ENCODE measurements at regions not wholly inside any gene's neighbourhood (a gene's known extent, or its start where the extent isn't known, plus 50 kb on each side); places are given as distances from the start of the nearest gene placed in this dataset.

- no peak for DNase-seq (ENCODE audit: low read depth in 3 of 3)
These were observed 336.4 kb upstream of the FBXO33 start for GRCh38 chr14:39768589-39768988.

GRCh38 chr14:39766397-39767000 lies 334.3 kb upstream of the FBXO33 start:
- DNase-seq (ENCODE audit: low read depth in 3 of 3), result no peak

GRCh38 chr14:39765676-39766075 lies 333.4 kb upstream of the FBXO33 start:
- no peak for DNase-seq (ENCODE audit: low read depth in 3 of 3)

- DNase-seq (ENCODE audit: low read depth in 3 of 3), result no peak
These were observed 331.2 kb upstream of the FBXO33 start for GRCh38 chr14:39763402-39763890.

- DNase-seq (ENCODE audit: low read depth in 3 of 3), result no peak
These were observed 330.6 kb upstream of the FBXO33 start for GRCh38 chr14:39762576-39763401.

- no peak for DNase-seq (ENCODE audit: low read depth in 3 of 3)
These were observed 323.1 kb upstream of the FBXO33 start for GRCh38 chr14:39755269-39755878.

- no peak for DNase-seq (ENCODE audit: low read depth in 3 of 3)
These were observed 308.2 kb upstream of the FBXO33 start for GRCh38 chr14:39740454-39740853.

GRCh38 chr14:39739796-39740195 lies 307.6 kb upstream of the FBXO33 start:
- no peak for DNase-seq (ENCODE audit: low read depth in 3 of 3)

- no peak for DNase-seq (ENCODE audit: low read depth in 3 of 3)
These were observed 302.1 kb upstream of the FBXO33 start for GRCh38 chr14:39734306-39734705.

- no peak for DNase-seq (ENCODE audit: low read depth in 3 of 3)
These were observed 301.5 kb upstream of the FBXO33 start for GRCh38 chr14:39733741-39734140.

GRCh38 chr14:39731912-39732311 lies 299.7 kb upstream of the FBXO33 start:
- peak in 1 of 3 experiments; percentile 5 for DNase-seq (ENCODE audit: low read depth in 3 of 3)

- no peak for DNase-seq (ENCODE audit: low read depth in 3 of 3)
These were observed 294.3 kb upstream of the FBXO33 start for GRCh38 chr14:39726563-39726962.

- DNase-seq (ENCODE audit: low read depth in 3 of 3), result no peak
These were observed 290.5 kb upstream of the FBXO33 start for GRCh38 chr14:39722547-39723273.

- no peak for DNase-seq (ENCODE audit: low read depth in 3 of 3)
These were observed 284.8 kb upstream of the FBXO33 start for GRCh38 chr14:39716987-39717570.

- no peak for DNase-seq (ENCODE audit: low read depth in 3 of 3)
These were observed 280.2 kb upstream of the FBXO33 start for GRCh38 chr14:39712293-39712999.

- DNase-seq (ENCODE audit: low read depth in 3 of 3), result no peak
These were observed 272.4 kb upstream of the FBXO33 start for GRCh38 chr14:39704594-39704993.

- DNase-seq (ENCODE audit: low read depth in 3 of 3), result no peak
These were observed 262.1 kb upstream of the FBXO33 start for GRCh38 chr14:39694341-39694740.

GRCh38 chr14:39683691-39684260 lies 251.5 kb upstream of the FBXO33 start:
- no peak for DNase-seq (ENCODE audit: low read depth in 3 of 3)

GRCh38 chr14:39682582-39682981 lies 250.3 kb upstream of the FBXO33 start:
- no peak for DNase-seq (ENCODE audit: low read depth in 3 of 3)

GRCh38 chr14:39681782-39682399 lies 249.7 kb upstream of the FBXO33 start:
- DNase-seq (ENCODE audit: low read depth in 3 of 3), result no peak

Measured in stimulated activated CD4-positive, alpha-beta T cell treated with anti-CD3 and anti-CD28 coated beads, TNF-alpha, amount 100 ng/mL, for 24 hours (primary cell).